ENCODE measurements at regions not wholly inside any gene's neighbourhood (a gene's known extent, or its start where the extent isn't known, plus 50 kb on each side); places are given as distances from the start of the nearest gene placed in this dataset.
A peak's percentile ranks its signal among the peaks of the same experiment; 100 is the strongest.

GRCh38 chr4:27141530-27141929 is 280.9 kb downstream of the STIM2 start:
- H3K36me3 ChIP-seq = no peaks in the 10 kb centered on the region
- H3K4me3 ChIP-seq = no peak overlapping the region
- H3K27ac ChIP-seq = no peak overlapping the region
- no peaks in the 10 kb centered on the region; the same call in 1 of the 2 replicates for H3K9me3 ChIP-seq (replicated peaks)
- no peak for DNase-seq
- H3K4me1 ChIP-seq = no peaks in the 10 kb centered on the region
- no peaks in the 10 kb centered on the region for H3K27me3 ChIP-seq

- Histone ChIP-seq H3K27me3 (no peaks in the 10 kb centered on the region), H3K9me3 (replicated peaks) (no peaks in the 10 kb centered on the region; the same call in 1 of the 2 replicates), H3K27ac (no peak overlapping the region), H3K4me3 (no peak overlapping the region), H3K4me1 (no peaks in the 10 kb centered on the region), H3K36me3 (no peaks in the 10 kb centered on the region)
- DNase-seq = no peak
These were observed 282.2 kb downstream of the STIM2 start for GRCh38 chr4:27142841-27143240.

- Histone ChIP-seq H3K9me3 (replicated peaks) (no peaks in the 10 kb centered on the region), H3K27ac (no peak overlapping the region), H3K4me1 (no peaks in the 10 kb centered on the region), H3K4me3 (no peak overlapping the region), H3K27me3 (no peaks in the 10 kb centered on the region), H3K36me3 (no peaks in the 10 kb centered on the region)
- DNase-seq = no peak
These were observed 285.0 kb downstream of the STIM2 start for GRCh38 chr4:27145597-27145996.

GRCh38 chr4:27148211-27148895 is 287.7 kb downstream of the STIM2 start:
- Histone ChIP-seq H3K4me3 (no peak overlapping the region), H3K27ac (no peak overlapping the region)
- DNase-seq = no peak

GRCh38 chr4:27149541-27150212 is 289.0 kb downstream of the STIM2 start:
- no peak overlapping the region for H3K27ac ChIP-seq
- peaks cover 11% of the 10 kb centered on the region for H3K4me1 ChIP-seq
- no peaks in the 10 kb centered on the region for H3K36me3 ChIP-seq
- H3K9me3 ChIP-seq (replicated peaks) = no peaks in the 10 kb centered on the region; the same call in 1 of the 2 replicates
- no peak overlapping the region for H3K4me3 ChIP-seq
- DNase-seq = no peak
- H3K27me3 ChIP-seq = no peaks in the 10 kb centered on the region

More at GRCh38 chr4:27148211-27148895, 287.7 kb downstream of the STIM2 start:
- Histone ChIP-seq H3K27me3 (no peaks in the 10 kb centered on the region), H3K9me3 (replicated peaks) (no peaks in the 10 kb centered on the region), H3K36me3 (no peaks in the 10 kb centered on the region), H3K4me1 (no peaks in the 10 kb centered on the region; the same call in 1 of the 2 replicates)

GRCh38 chr4:27152703-27153102 is 292.1 kb downstream of the STIM2 start:
- H3K4me1 ChIP-seq = peaks cover 24% of the 10 kb centered on the region
- H3K9me3 ChIP-seq (replicated peaks) = no peaks in the 10 kb centered on the region; the same call in 1 of the 2 replicates
- H3K27ac ChIP-seq = no peak overlapping the region
- no peak for DNase-seq
- H3K27me3 ChIP-seq = no peaks in the 10 kb centered on the region
- H3K4me3 ChIP-seq = no peak overlapping the region
- H3K36me3 ChIP-seq = no peaks in the 10 kb centered on the region

- Histone ChIP-seq H3K4me1 (peaks cover 24% of the 10 kb centered on the region), H3K36me3 (no peaks in the 10 kb centered on the region), H3K27me3 (no peaks in the 10 kb centered on the region), H3K4me3 (no peak overlapping the region), H3K9me3 (replicated peaks) (no peaks in the 10 kb centered on the region; the same call in 1 of the 2 replicates), H3K27ac (peak overlapping the region; percentile 34)
- peak; percentile 89 to 98 for DNase-seq
These were observed 294.1 kb downstream of the STIM2 start for GRCh38 chr4:27154706-27155105.

- H3K27ac ChIP-seq = no peak overlapping the region
- H3K4me1 ChIP-seq = no peaks in the 10 kb centered on the region
- no peaks in the 10 kb centered on the region for H3K27me3 ChIP-seq
- no peaks in the 10 kb centered on the region for H3K9me3 ChIP-seq (replicated peaks)
- DNase-seq = no peak
- H3K4me3 ChIP-seq = no peak overlapping the region
- H3K36me3 ChIP-seq = no peaks in the 10 kb centered on the region
These were observed 300.6 kb downstream of the STIM2 start for GRCh38 chr4:27161191-27161590.

- no peaks in the 10 kb centered on the region for H3K27me3 ChIP-seq
- no peak overlapping the region for H3K4me3 ChIP-seq
- H3K4me1 ChIP-seq = no peaks in the 10 kb centered on the region
- DNase-seq = no peak
- H3K9me3 ChIP-seq (replicated peaks) = no peaks in the 10 kb centered on the region
- no peaks in the 10 kb centered on the region for H3K36me3 ChIP-seq
- no peak overlapping the region for H3K27ac ChIP-seq
These were observed 308.1 kb downstream of the STIM2 start for GRCh38 chr4:27168783-27169182.

GRCh38 chr4:27173280-27173679 is 312.6 kb downstream of the STIM2 start:
- H3K36me3 ChIP-seq = no peaks in the 10 kb centered on the region
- no peaks in the 10 kb centered on the region for H3K27me3 ChIP-seq
- no peak for DNase-seq
- no peaks in the 10 kb centered on the region for H3K4me1 ChIP-seq
- H3K27ac ChIP-seq = no peak overlapping the region
- no peak overlapping the region for H3K4me3 ChIP-seq
- H3K9me3 ChIP-seq (replicated peaks) = no peaks in the 10 kb centered on the region

GRCh38 chr4:27176400-27176799 is 315.8 kb downstream of the STIM2 start:
- Histone ChIP-seq H3K36me3 (no peaks in the 10 kb centered on the region), H3K27ac (no peak overlapping the region), H3K4me1 (no peaks in the 10 kb centered on the region), H3K9me3 (replicated peaks) (no peaks in the 10 kb centered on the region), H3K4me3 (no peak overlapping the region), H3K27me3 (no peaks in the 10 kb centered on the region)
- DNase-seq = peak; percentile 33 to 53

GRCh38 chr4:27176881-27177280 is 316.2 kb downstream of the STIM2 start:
- Histone ChIP-seq H3K27me3 (no peaks in the 10 kb centered on the region), H3K36me3 (no peaks in the 10 kb centered on the region), H3K4me3 (no peak overlapping the region), H3K27ac (no peak overlapping the region), H3K9me3 (replicated peaks) (no peaks in the 10 kb centered on the region), H3K4me1 (no peaks in the 10 kb centered on the region)
- no peak for DNase-seq

GRCh38 chr4:27178061-27178460 is 317.4 kb downstream of the STIM2 start:
- H3K9me3 ChIP-seq (replicated peaks) = no peaks in the 10 kb centered on the region
- no peaks in the 10 kb centered on the region for H3K4me1 ChIP-seq
- DNase-seq = no peak
- H3K4me3 ChIP-seq = no peak overlapping the region
- no peak overlapping the region for H3K27ac ChIP-seq
- no peaks in the 10 kb centered on the region for H3K36me3 ChIP-seq
- H3K27me3 ChIP-seq = no peaks in the 10 kb centered on the region

GRCh38 chr4:27181693-27182092 is 321.1 kb downstream of the STIM2 start:
- H3K4me3 ChIP-seq = no peak overlapping the region
- no peak for DNase-seq
- H3K36me3 ChIP-seq = no peaks in the 10 kb centered on the region
- H3K27ac ChIP-seq = no peak overlapping the region
- H3K4me1 ChIP-seq = no peaks in the 10 kb centered on the region
- H3K27me3 ChIP-seq = no peaks in the 10 kb centered on the region
- no peaks in the 10 kb centered on the region for H3K9me3 ChIP-seq (replicated peaks)

- Histone ChIP-seq H3K4me1 (no peaks in the 10 kb centered on the region), H3K27me3 (no peaks in the 10 kb centered on the region), H3K9me3 (replicated peaks) (no peaks in the 10 kb centered on the region), H3K4me3 (no peak overlapping the region), H3K36me3 (no peaks in the 10 kb centered on the region), H3K27ac (no peak overlapping the region)
- no peak for DNase-seq
These were observed 321.6 kb downstream of the STIM2 start for GRCh38 chr4:27182211-27182610.

All from SJCRH30 (cell line).